NCI-H2196 (cell line): ENCODE measurements at regions not wholly inside any gene's neighbourhood (a gene's known extent, or its start where the extent isn't known, plus 50 kb on each side); places are given as distances from the start of the nearest gene placed in this dataset.
"Not testable (repeated sequence)": the region's sequence is repeated elsewhere in the genome, so short reads cannot be mapped to it uniquely, and the experiment has no call there.

Experiments used
- DNase-seq: peaks from one replicate; lab custom pipeline; 2025; ENCODE audit not compliant: unreplicated experiment; lab: John Stamatoyannopoulos, UW

DNA sequence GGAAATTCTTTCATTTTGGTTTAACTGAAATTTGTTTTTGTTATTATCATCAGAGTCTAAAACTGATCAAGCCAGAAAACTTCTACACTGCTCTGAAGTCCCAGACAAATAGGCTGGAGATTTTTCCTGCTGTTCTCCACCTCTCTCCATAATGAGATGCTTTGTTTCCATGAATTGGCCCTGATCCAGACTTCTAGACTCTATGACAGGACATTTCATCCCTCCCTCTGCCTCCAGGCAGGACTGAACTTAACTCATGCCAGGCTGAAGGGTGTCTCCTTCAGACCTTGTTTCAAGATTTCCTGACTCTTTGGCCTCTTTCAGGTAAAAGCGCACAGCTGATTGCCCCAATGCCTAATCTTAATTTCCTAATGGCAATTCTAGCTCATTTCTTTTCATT, 69.1 kb upstream of the HOXC13 start:
- no peak for DNase-seq

GRCh38 chr12:53870117-53870516, 68.5 kb upstream of the HOXC13 start:
- no peak for DNase-seq

DNA sequence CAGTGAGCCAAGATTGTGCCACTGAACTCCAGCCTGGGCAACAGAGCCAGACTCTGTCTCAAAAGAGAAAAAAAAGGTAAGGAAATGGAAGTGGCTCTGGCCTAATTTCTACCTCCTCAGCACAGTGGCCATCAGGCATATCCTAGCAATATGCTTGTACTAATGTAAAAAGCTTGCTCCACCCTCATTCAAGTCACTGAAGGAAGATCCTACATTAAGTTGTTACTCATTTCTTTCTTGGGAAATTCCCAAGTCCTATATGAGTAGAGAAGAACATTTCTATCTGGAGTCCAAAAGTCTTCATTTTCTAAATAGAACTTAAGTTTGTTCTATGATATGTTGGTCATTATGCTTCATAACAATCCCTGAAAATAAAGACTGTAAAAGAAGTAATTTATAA, 67.3 kb upstream of the HOXC13 start:
- no peak for DNase-seq

DNA sequence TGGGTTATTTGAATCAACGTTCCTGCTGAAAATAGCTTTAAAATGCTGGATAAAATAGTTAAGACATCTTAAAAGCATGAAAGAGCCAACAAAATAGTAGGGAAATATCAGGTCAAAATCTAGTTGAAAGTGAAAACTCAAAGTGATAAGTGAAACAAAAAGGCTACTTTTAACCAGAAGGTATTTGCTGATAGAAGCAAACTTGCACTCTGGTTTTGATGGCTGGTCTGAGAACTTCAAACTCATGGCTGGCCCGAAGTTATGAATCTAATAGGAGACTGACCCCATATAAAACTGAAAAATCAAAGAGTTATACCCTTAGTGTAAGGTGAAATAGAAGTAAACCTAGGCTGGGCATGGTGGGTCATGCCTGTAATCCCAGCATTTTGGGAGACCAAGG, 66.3 kb upstream of the HOXC13 start:
- no peak for DNase-seq

GRCh38 chr12:53877961-53878360, 60.7 kb upstream of the HOXC13 start:
- not testable (repeated sequence) for DNase-seq

GRCh38 chr12:53887006-53887405, 51.6 kb upstream of the HOXC13 start:
- DNase-seq, result no peak

DNA sequence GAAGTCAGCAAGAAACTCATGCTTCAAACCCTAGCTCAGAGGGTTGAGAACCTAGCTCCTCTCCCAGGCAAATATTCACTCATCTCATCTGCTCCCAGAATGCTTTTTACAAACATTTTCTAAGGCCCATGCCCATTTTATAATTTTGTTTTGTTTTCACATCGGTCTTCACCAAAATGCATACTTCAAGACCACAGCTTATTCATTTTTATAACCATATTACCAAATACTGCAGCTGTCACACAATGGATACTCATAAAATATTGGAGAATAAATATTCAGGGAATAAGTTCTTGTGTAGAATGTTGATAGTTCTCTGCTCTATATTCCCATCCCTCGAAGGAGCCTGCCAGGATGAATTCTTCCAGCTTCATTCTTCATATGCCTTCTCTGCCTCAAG, 50.8 kb upstream of the HOXC13 start:
- DNase-seq, result no peak
